NK-92 treated with Interleukin-12 subunit alpha and Interleukin-12 subunit beta, amount 100 ng/mL, for 24 hours (cell line): ENCODE measurements at regions not wholly inside any gene's neighbourhood (a gene's known extent, or its start where the extent isn't known, plus 50 kb on each side); places are given as distances from the start of the nearest gene placed in this dataset.
"Not testable (repeated sequence)": the region's sequence is repeated elsewhere in the genome, so short reads cannot be mapped to it uniquely, and the experiment has no call there.

Source experiments
- DNase-seq: peaks from one replicate; lab custom pipeline; 2025; lab: John Stamatoyannopoulos, UW

GRCh38 chr2:223181561-223181960 lies 129.6 kb downstream of the KCNE4 start:
- DNase-seq: no peak

- no peak for DNase-seq
Observed at GRCh38 chr2:223182356-223182755, 130.4 kb downstream of the KCNE4 start.

GRCh38 chr2:223185638-223186037 lies 133.6 kb downstream of the KCNE4 start:
- no peak for DNase-seq

GRCh38 chr2:223187256-223187655 lies 135.3 kb downstream of the KCNE4 start:
- no peak for DNase-seq

GRCh38 chr2:223190561-223191206 lies 138.7 kb downstream of the KCNE4 start:
- DNase-seq: not testable (repeated sequence)

GRCh38 chr2:223196331-223196730 lies 144.3 kb downstream of the KCNE4 start:
- no peak for DNase-seq

GRCh38 chr2:223197046-223197445 lies 145.1 kb downstream of the KCNE4 start:
- DNase-seq: no peak

GRCh38 chr2:223199531-223200515 lies 147.8 kb downstream of the KCNE4 start:
- DNase-seq: no peak

GRCh38 chr2:223203971-223204929 lies 152.3 kb downstream of the KCNE4 start:
- DNase-seq: no peak

GRCh38 chr2:223210489-223210888 lies 158.5 kb downstream of the KCNE4 start:
- no peak for DNase-seq

GRCh38 chr2:223214394-223215253 lies 162.6 kb downstream of the KCNE4 start:
- DNase-seq: no peak

GRCh38 chr2:223215254-223215516 lies 163.2 kb downstream of the KCNE4 start:
- no peak for DNase-seq

- no peak for DNase-seq
Observed at GRCh38 chr2:223217373-223217772, 165.4 kb downstream of the KCNE4 start.

GRCh38 chr2:223218587-223219178 lies 166.7 kb downstream of the KCNE4 start:
- DNase-seq: no peak

- no peak for DNase-seq
Observed at GRCh38 chr2:223219872-223220657, 168.1 kb downstream of the KCNE4 start.

GRCh38 chr2:223220658-223220925 lies 168.6 kb downstream of the KCNE4 start:
- DNase-seq: no peak

- no peak for DNase-seq
Observed at GRCh38 chr2:223221139-223221835, 169.3 kb downstream of the KCNE4 start.

- DNase-seq: no peak
Observed at GRCh38 chr2:223222397-223222796, 170.4 kb downstream of the KCNE4 start.

GRCh38 chr2:223223156-223223555 lies 171.2 kb downstream of the KCNE4 start:
- DNase-seq: no peak

- DNase-seq: no peak
Observed at GRCh38 chr2:223225266-223225665, 173.3 kb downstream of the KCNE4 start.
